NCI-H1417 (cell line): ENCODE measurements at regions not wholly inside any gene's neighbourhood (a gene's known extent, or its start where the extent isn't known, plus 50 kb on each side); places are given as distances from the start of the nearest gene placed in this dataset.

Experiments used
- DNase-seq, 3 experiments: peaks; one replicate each; lab custom pipeline; 2025; lab: John Stamatoyannopoulos, UW

GRCh38 chr13:34886121-34886875 lies 55.8 kb upstream of the NBEA start:
- DNase-seq = no peak

DNA sequence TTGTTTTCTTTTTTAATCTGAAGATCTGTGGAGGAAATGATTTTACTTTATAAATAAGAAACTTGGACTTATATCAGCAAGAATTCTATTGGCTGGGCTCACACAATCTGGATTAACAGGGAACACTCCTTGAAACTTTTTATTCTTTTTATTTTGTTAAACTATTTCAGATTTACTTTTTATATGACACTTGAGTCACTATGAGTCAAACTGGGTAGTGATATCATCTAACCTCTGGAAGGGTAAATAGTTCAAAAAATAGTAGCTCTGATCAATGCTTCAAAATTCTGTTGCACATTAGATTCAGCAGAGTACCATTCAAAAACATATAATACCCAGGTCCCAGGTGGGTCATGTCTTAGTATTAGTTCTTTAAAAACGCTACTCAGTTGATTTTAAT lies 55.1 kb upstream of the NBEA start:
- no peak for DNase-seq
